IMR-90 (cell line): ENCODE measurements at regions not wholly inside any gene's neighbourhood (a gene's known extent, or its start where the extent isn't known, plus 50 kb on each side); places are given as distances from the start of the nearest gene placed in this dataset.

Experiments used
- ATAC-seq: fragments of 200-7000 bp; cut with Tn5 transposase; 2 replicates; pipeline ENCODE4 v1.9.1; 2020; ENCODE audit warnings: low read depth, mild to moderate bottlenecking, moderate library complexity
- BruUV-seq: library from RNA; stranded (reverse); fragments of 400-500 nt; replicated peaks from 2 replicates; lab custom pipeline; 2021; lab: Mats Ljungman, UMichigan
- CTCF ChIA-PET: fragments of 300-600 bp; formaldehyde crosslinking; extraction: SDS; loops from one replicate; lab custom pipeline; 2021; ENCODE audit warnings: antibody characterized with exemption; lab: Yijun Ruan, JAX
- POLR2A ChIA-PET: fragments of 300-600 bp; sonication (Branson Sonifier 250); formaldehyde crosslinking; loops from one replicate; lab custom pipeline; 2022; ENCODE audit warnings: antibody characterized with exemption; ENCODE audit not compliant: unreplicated experiment; lab: Charles Lee
- DNase-seq: peaks from one replicate; pipeline ENCODE4 v3.0.0; 2013
- H2AFZ ChIP-seq: replicated peaks from 2 replicates; pipeline ENCODE3; 2013; ENCODE audit warnings: low read length, mild to moderate bottlenecking; ENCODE audit not compliant: poor library complexity
- H2AK5ac ChIP-seq: 2 replicates; pipeline ENCODE4 v1.6.1; 2013; ENCODE audit warnings: low read depth, low read length, inconsistent platforms
- H2AK9ac ChIP-seq: replicated peaks from 2 replicates; pipeline ENCODE3; 2013; ENCODE audit warnings: mild to moderate bottlenecking, low read depth, low read length, moderate library complexity; ENCODE audit not compliant: poor library complexity
- H2BK120ac ChIP-seq: 2 replicates; pipeline ENCODE4 v1.6.1; 2013; ENCODE audit warnings: low read depth, low read length, inconsistent platforms
- H2BK15ac ChIP-seq: 3 replicates; pipeline ENCODE4 v1.6.1; 2013; ENCODE audit warnings: low read depth, low read length, inconsistent platforms
- H2BK20ac ChIP-seq: 2 replicates; pipeline ENCODE4 v1.6.1; 2013; ENCODE audit warnings: low read depth, mild to moderate bottlenecking, inconsistent platforms, low read length, moderate library complexity
- H2BK5ac ChIP-seq: 2 replicates; pipeline ENCODE4 v1.6.1; 2013; ENCODE audit warnings: mild to moderate bottlenecking, low read depth, low read length, inconsistent platforms; ENCODE audit not compliant: poor library complexity, severe bottlenecking
- H3K14ac ChIP-seq: replicated peaks from 2 replicates; pipeline ENCODE4 v1.6.1; 2013; ENCODE audit warnings: low read depth, low read length, inconsistent platforms
- H3K18ac ChIP-seq: 2 replicates; pipeline ENCODE4 v1.6.1; 2013; ENCODE audit warnings: low read depth, low read length, control low read depth
- H3K23ac ChIP-seq: 2 replicates; pipeline ENCODE4 v1.6.1; 2013; ENCODE audit warnings: low read depth, low read length, inconsistent platforms
- H3K27ac ChIP-seq: 2 replicates; pipeline ENCODE4 v1.5.1; 2013; ENCODE audit warnings: mild to moderate bottlenecking, control low read depth, low read length; ENCODE audit not compliant: insufficient read depth
- H3K27me3 ChIP-seq: 2 replicates; pipeline ENCODE4 v1.6.1; 2013; ENCODE audit warnings: low read length; ENCODE audit not compliant: control insufficient read depth, insufficient read depth
- H3K36me3 ChIP-seq: 2 replicates; pipeline ENCODE4 v1.6.1; 2013; ENCODE audit warnings: low read length, mixed read lengths; ENCODE audit not compliant: control insufficient read depth, insufficient read depth
- H3K4ac ChIP-seq: 2 replicates; pipeline ENCODE4 v1.6.1; 2013; ENCODE audit warnings: low read depth, low read length, inconsistent platforms
- H3K4me1 ChIP-seq: 2 replicates; pipeline ENCODE4 v1.6.1; 2013; ENCODE audit warnings: low read length, mixed read lengths; ENCODE audit not compliant: control insufficient read depth, insufficient read depth
- H3K4me2 ChIP-seq: 2 replicates; pipeline ENCODE4 v1.6.1; 2013; ENCODE audit warnings: low read depth, mild to moderate bottlenecking, control low read depth, low read length, moderate library complexity
- H3K4me3 ChIP-seq: 2 replicates; pipeline ENCODE4 v1.5.1; 2013; ENCODE audit warnings: low read depth, mild to moderate bottlenecking, control low read depth, low read length, moderate library complexity; ENCODE audit not compliant: insufficient read depth
- H3K56ac ChIP-seq: 2 replicates; pipeline ENCODE4 v1.6.1; 2013; ENCODE audit warnings: low read length, inconsistent platforms; ENCODE audit not compliant: insufficient read depth; ENCODE audit errors: extremely low read depth
- H3K79me1 ChIP-seq, 2 experiments: 2 replicates each; pipeline ENCODE4 v1.6.1; 2013; ENCODE audit warnings: low read length in 2 of 2, inconsistent platforms in 1 of 2, low read depth in 1 of 2
- H3K9ac ChIP-seq: 2 replicates; pipeline ENCODE4 v1.6.1; 2013; ENCODE audit warnings: low read depth, low read length, control low read depth
- H3K9me1 ChIP-seq: 2 replicates; pipeline ENCODE4 v1.6.1; 2013; ENCODE audit warnings: low read length, inconsistent platforms; ENCODE audit not compliant: insufficient read depth
- H3K9me3 ChIP-seq: 2 replicates; pipeline ENCODE4 v1.6.1; 2013; ENCODE audit warnings: low read length; ENCODE audit not compliant: control insufficient read depth, insufficient read depth
- H4K20me1 ChIP-seq: 2 replicates; pipeline ENCODE4 v1.6.1; 2013; ENCODE audit warnings: low read length, inconsistent platforms; ENCODE audit not compliant: insufficient read depth
- H4K5ac ChIP-seq: 2 replicates; pipeline ENCODE4 v1.6.1; 2013; ENCODE audit warnings: mild to moderate bottlenecking, low read depth, low read length, control low read depth
- H4K8ac ChIP-seq, 2 experiments: 2 replicates each; pipeline ENCODE4 v1.6.1; 2013; ENCODE audit warnings: low read depth in 2 of 2, low read length in 2 of 2, control low read depth in 1 of 2, inconsistent platforms in 1 of 2
- H4K91ac ChIP-seq: 2 replicates; pipeline ENCODE4 v1.6.1; 2013; ENCODE audit warnings: low read depth, low read length, inconsistent platforms; ENCODE audit not compliant: insufficient read depth
- BHLHE40 ChIP-seq: fragments of 150-350 bp; IDR thresholded peaks from 2 replicates; pipeline ENCODE4 v1.6.1; 2016; ENCODE audit warnings: mild to moderate bottlenecking, low read depth, low read length
- FOS ChIP-seq: fragments of 150-350 bp; IDR thresholded peaks from 2 replicates; pipeline ENCODE4 v1.6.1; 2016; ENCODE audit warnings: low read depth, low read length
- MAFK ChIP-seq: IDR thresholded peaks from 2 replicates; pipeline ENCODE4 v1.6.1; 2012; ENCODE audit warnings: low read depth, low read length, improper control_type of control experiment
- MAZ ChIP-seq: IDR thresholded peaks from 2 replicates; pipeline ENCODE4 v1.6.1; 2012; ENCODE audit warnings: low read depth, mild to moderate bottlenecking, low read length, improper control_type of control experiment, moderate library complexity, borderline replicate concordance
- NFE2L2 ChIP-seq: fragments of 150-350 bp; IDR thresholded peaks from 2 replicates; pipeline ENCODE4 v1.6.1; 2016; ENCODE audit warnings: low read depth, mild to moderate bottlenecking, low read length
- RAD21 ChIP-seq: IDR thresholded peaks from 2 replicates; pipeline ENCODE4 v1.6.1; 2012; ENCODE audit warnings: low read length, improper control_type of control experiment
- WGBS, 2 experiments: methylation state at CpG; one replicate each; pipeline versions ENCODE4 v1.1.5 to v1.1.7; 2013; ENCODE audit warnings: missing lambda C conversion rate in 2 of 2; ENCODE audit not compliant: insufficient read length in 1 of 2; ENCODE audit errors: extremely low coverage in 2 of 2; 5-methylcytosine and 5-hydroxymethylcytosine counted together
- dilution Hi-C: fragments of 300-500 bp; cut with HindIII; formaldehyde crosslinking; loops from one replicate; pipeline ENCODE4 v1.14.3; 2018; ENCODE audit warnings: low sequenced_read_pairs; ENCODE audit not compliant: unreplicated experiment
- in situ Hi-C: fragments of 300-500 bp; cut with MboI; formaldehyde crosslinking; loops from 3 replicates; pipeline ENCODE4 v1.14.3; 2019; ENCODE audit warnings: low sequenced_read_pairs, inconsistent platforms, mixed read lengths
- intact Hi-C: fragments of 100-400 bp; cut with micrococcal nuclease; formaldehyde crosslinking; loops from 2 replicates; pipeline ENCODE4 v1.10.0; 2022
- TF ChIP-seq, protein P1 (sequence below): fragments of 150-350 bp; IDR thresholded peaks from 2 replicates; pipeline ENCODE4 v1.6.1; 2016; ENCODE audit warnings: low read depth, mild to moderate bottlenecking, low read length, moderate library complexity, borderline replicate concordance

DNA sequence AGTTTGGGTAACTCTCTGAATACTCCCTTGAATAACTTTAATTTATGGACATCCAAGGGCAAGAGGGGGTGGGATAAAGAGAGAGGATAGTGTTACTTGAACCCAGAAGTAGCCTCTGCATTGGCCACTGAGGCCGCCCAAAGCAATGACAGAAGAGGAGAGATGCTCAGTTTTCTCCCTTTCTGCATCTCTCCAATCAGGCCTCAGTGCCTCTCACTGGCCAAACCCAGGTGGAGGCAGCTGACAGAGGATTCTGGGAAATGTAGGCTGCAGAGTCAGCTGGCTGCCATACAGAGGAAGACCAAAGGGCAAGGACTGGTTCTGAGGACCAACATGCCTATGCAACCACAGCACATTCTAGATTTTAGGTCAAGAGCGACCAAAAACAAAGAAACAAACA, 719.4 kb downstream of the MAT2B start:
- TF ChIP-seq MAFK (no peak), NFE2L2 (no peak), FOS (no peak), BHLHE40 (no peak), RAD21 (no peak), MAZ (no peak)
- TF ChIP-seq, protein P1, sequence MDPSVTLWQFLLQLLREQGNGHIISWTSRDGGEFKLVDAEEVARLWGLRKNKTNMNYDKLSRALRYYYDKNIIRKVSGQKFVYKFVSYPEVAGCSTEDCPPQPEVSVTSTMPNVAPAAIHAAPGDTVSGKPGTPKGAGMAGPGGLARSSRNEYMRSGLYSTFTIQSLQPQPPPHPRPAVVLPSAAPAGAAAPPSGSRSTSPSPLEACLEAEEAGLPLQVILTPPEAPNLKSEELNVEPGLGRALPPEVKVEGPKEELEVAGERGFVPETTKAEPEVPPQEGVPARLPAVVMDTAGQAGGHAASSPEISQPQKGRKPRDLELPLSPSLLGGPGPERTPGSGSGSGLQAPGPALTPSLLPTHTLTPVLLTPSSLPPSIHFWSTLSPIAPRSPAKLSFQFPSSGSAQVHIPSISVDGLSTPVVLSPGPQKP, result no peak
- in situ Hi-C loops (no loop called here), intact Hi-C loops (no loop called here), dilution Hi-C loops (no loop called here)
- no peak overlapping the region for H2AK9ac ChIP-seq
- H3K36me3 ChIP-seq, result no peaks in the 10 kb centered on the region
- no peak overlapping the region for H2BK15ac ChIP-seq
- H3K4me3 ChIP-seq, result no peak overlapping the region
- no peak overlapping the region for H4K91ac ChIP-seq
- no peaks in the 10 kb centered on the region for H3K9me3 ChIP-seq
- no peak overlapping the region for H3K9ac ChIP-seq
- DNase-seq (no peak), ATAC-seq (no peak)
- no peak overlapping the region for H4K5ac ChIP-seq
- H3K27ac ChIP-seq, result no peak overlapping the region
- H3K56ac ChIP-seq, result no peak overlapping the region
- POLR2A ChIA-PET, result no interaction called here
- H3K23ac ChIP-seq, result no peak overlapping the region
- no CpG with 5 or more reads among the region's 2 CpGs for WGBS, 2 experiments
- no peaks in the 10 kb centered on the region for H3K79me1 ChIP-seq
- H3K4me2 ChIP-seq, result no peak overlapping the region
- H3K27me3 ChIP-seq, result no peaks in the 10 kb centered on the region
- BruUV-seq, result no TSS peak
- H2AK5ac ChIP-seq, result no peak overlapping the region
- no peaks in the 10 kb centered on the region for H4K20me1 ChIP-seq
- H3K9me1 ChIP-seq, result no peaks in the 10 kb centered on the region
- no peaks in the 10 kb centered on the region for H3K4me1 ChIP-seq
- H3K14ac ChIP-seq, result no peak overlapping the region
- H3K18ac ChIP-seq, result no peak overlapping the region
- no peak overlapping the region for H2BK120ac ChIP-seq
- H2BK5ac ChIP-seq, result no peak overlapping the region
- CTCF ChIA-PET, result no interaction called here
- no peak overlapping the region for H2AFZ ChIP-seq
- no peak overlapping the region for H2BK20ac ChIP-seq
- H4K8ac ChIP-seq, result no peak overlapping the region
- H3K4ac ChIP-seq, result no peak overlapping the region
